ENCODE measurements at regions not wholly inside any gene's neighbourhood (a gene's known extent, or its start where the extent isn't known, plus 50 kb on each side); places are given as distances from the start of the nearest gene placed in this dataset.

- no peak for TF ChIP-seq CTCF (conservative IDR thresholded peaks at IDR 0.05; ENCODE audit: low read length)
- no peak for TF ChIP-seq EZH2phosphoT487 (IDR thresholded peaks at IDR 0.05; ENCODE audit: borderline replicate concordance)
These were observed 167.1 kb upstream of the CIBAR2 start for GRCh38 chr16:85279402-85279801.

All from Loucy (cell line).